ENCODE measurements at regions not wholly inside any gene's neighbourhood (a gene's known extent, or its start where the extent isn't known, plus 50 kb on each side); places are given as distances from the start of the nearest gene placed in this dataset.

DNA sequence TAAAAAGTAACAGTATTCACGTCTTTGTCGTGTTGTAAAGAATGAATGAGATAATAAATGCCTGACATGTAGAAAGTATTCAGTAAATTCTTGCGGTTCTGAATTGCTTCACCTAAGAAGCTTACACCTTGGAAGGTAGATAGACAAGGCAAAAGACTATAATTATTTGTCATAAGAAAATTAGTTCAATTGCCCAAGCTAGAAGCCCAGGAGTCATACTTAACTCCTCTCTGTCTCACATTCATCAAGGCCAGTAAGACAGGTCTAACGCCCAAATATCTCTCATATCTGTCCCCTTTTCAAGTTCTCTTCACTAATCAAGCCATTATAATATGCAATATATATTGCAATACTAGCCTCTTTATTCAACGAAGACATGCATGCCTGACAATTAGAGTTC is 87.7 kb upstream of the AMOTL1 start:
- no peaks in the 10 kb centered on the region for H3K9me3 ChIP-seq (ENCODE audit: control insufficient read depth, insufficient read depth, low read length)
- no peak overlapping the region for H3K4ac ChIP-seq (ENCODE audit: low read depth, low read length)
- no peak overlapping the region for H3K4me3 ChIP-seq (ENCODE audit: insufficient read depth, low read depth, low read length)
- H2BK5ac ChIP-seq (ENCODE audit: low read depth, low read length, poor library complexity, severe bottlenecking) = no peak overlapping the region
- TF ChIP-seq CTCF (conservative IDR thresholded peaks at IDR 0.05; ENCODE audit: low read depth, low read length) (no peak), MAZ (IDR thresholded peaks at IDR 0.05; ENCODE audit: borderline replicate concordance, low read depth, low read length) (no peak), FOS (IDR thresholded peaks at IDR 0.05; ENCODE audit: low read depth, low read length) (no peak), RFX5 (IDR thresholded peaks at IDR 0.05; ENCODE audit: low read depth, low read length) (no peak), RCOR1 (IDR thresholded peaks at IDR 0.05; ENCODE audit: insufficient replicate concordance, low read length) (no peak), RAD21 (IDR thresholded peaks at IDR 0.05; ENCODE audit: low read length) (no peak), MXI1 (IDR thresholded peaks at IDR 0.05; ENCODE audit: borderline replicate concordance, low read depth, low read length) (no peak), NFE2L2 (IDR thresholded peaks at IDR 0.05; ENCODE audit: low read depth, low read length) (no peak), SMC3 (IDR thresholded peaks at IDR 0.05; ENCODE audit: low read depth, low read length) (no peak)
- no peak for DNase-seq
- H3K27ac ChIP-seq (ENCODE audit: insufficient read depth, low read length) = no peak overlapping the region
- no peaks in the 10 kb centered on the region for H3K4me1 ChIP-seq (ENCODE audit: control insufficient read depth, insufficient read depth, low read length)
- no peak overlapping the region for H4K91ac ChIP-seq (ENCODE audit: insufficient read depth, low read depth, low read length)
- no peaks in the 10 kb centered on the region for H3K79me1 ChIP-seq (ENCODE audit: low read depth in 1 of 2, low read length in 2 of 2)
- no peak overlapping the region for H2BK20ac ChIP-seq (ENCODE audit: low read depth, low read length)
- H2BK120ac ChIP-seq (ENCODE audit: low read depth, low read length) = no peak overlapping the region
- H3K4me2 ChIP-seq (ENCODE audit: low read depth, low read length) = no peak overlapping the region
- no peak overlapping the region for H2AFZ ChIP-seq (replicated peaks; ENCODE audit: low read length, poor library complexity)
- no peak overlapping the region for H4K8ac ChIP-seq (ENCODE audit: low read depth in 2 of 2, low read length in 2 of 2)
- H2AK5ac ChIP-seq (ENCODE audit: low read depth, low read length) = no peak overlapping the region
- H3K27me3 ChIP-seq (ENCODE audit: control insufficient read depth, insufficient read depth, low read length) = peaks cover 2% of the 10 kb centered on the region
- no peak overlapping the region for H4K5ac ChIP-seq (ENCODE audit: low read depth, low read length)
- no peaks in the 10 kb centered on the region for H4K20me1 ChIP-seq (ENCODE audit: insufficient read depth, low read length)
- ATAC-seq (ENCODE audit: low read depth) = no peak
- no peak overlapping the region for H3K9ac ChIP-seq (ENCODE audit: low read depth, low read length)
- no peak overlapping the region for H3K56ac ChIP-seq (ENCODE audit: extremely low read depth, insufficient read depth, low read length)
- no peak overlapping the region for H2AK9ac ChIP-seq (replicated peaks; ENCODE audit: low read depth, low read length, poor library complexity)
- intact Hi-C loops (cut with micrococcal nuclease) (no loop called here), dilution Hi-C loops (cut with HindIII; ENCODE audit: low sequenced_read_pairs, unreplicated experiment) (no loop called here), in situ Hi-C loops (cut with MboI; ENCODE audit: low sequenced_read_pairs) (no loop called here)
- H3K9me1 ChIP-seq (ENCODE audit: insufficient read depth, low read length) = no peaks in the 10 kb centered on the region
- H3K23ac ChIP-seq (ENCODE audit: low read depth, low read length) = no peak overlapping the region
- WGBS, 2 experiments (ENCODE audit: extremely low coverage in 2 of 2, insufficient read length in 1 of 2) = 92% methylated on average over 2 of the region's 5 CpGs; no CpG with 5 or more reads in 1 of the 2 experiments
- H2BK15ac ChIP-seq (ENCODE audit: low read depth, low read length) = no peak overlapping the region
- ChIA-PET CTCF (no interaction called here), POLR2A (ENCODE audit: unreplicated experiment) (no interaction called here)
- H3K18ac ChIP-seq (ENCODE audit: low read depth, low read length) = no peak overlapping the region
- H3K14ac ChIP-seq (replicated peaks; ENCODE audit: low read depth, low read length) = no peak overlapping the region
- no TSS peak for BruUV-seq (replicated peaks)
- no peaks in the 10 kb centered on the region for H3K36me3 ChIP-seq (ENCODE audit: control insufficient read depth, insufficient read depth, low read length)

Data from IMR-90 (cell line).